Esophagus squamous epithelium (tissue), 4 donors: ENCODE measurements at regions not wholly inside any gene's neighbourhood (a gene's known extent, or its start where the extent isn't known, plus 50 kb on each side); places are given as distances from the start of the nearest gene placed in this dataset.

Source experiments
- CTCF ChIP-seq, 6 experiments: fragments of 450-650 bp in 4 of 6; fragments of 200-600 bp in 2 of 6; sonication (generic) in 2 of 6; IDR thresholded peaks; one replicate each; pipeline ENCODE4 v1.5.1; 2016 to 2019; ENCODE audit warnings: antibody characterized with exemption in 6 of 6, mild to moderate bottlenecking in 4 of 6, moderate library complexity in 4 of 6
- POLR2A ChIP-seq, 4 donors: fragments of 450-650 bp; IDR thresholded peaks; one replicate each; pipeline ENCODE4 v1.6.1; 2017; ENCODE audit warnings: antibody characterized with exemption in 4 of 4, mild to moderate bottlenecking in 4 of 4, moderate library complexity in 3 of 4

DNA sequence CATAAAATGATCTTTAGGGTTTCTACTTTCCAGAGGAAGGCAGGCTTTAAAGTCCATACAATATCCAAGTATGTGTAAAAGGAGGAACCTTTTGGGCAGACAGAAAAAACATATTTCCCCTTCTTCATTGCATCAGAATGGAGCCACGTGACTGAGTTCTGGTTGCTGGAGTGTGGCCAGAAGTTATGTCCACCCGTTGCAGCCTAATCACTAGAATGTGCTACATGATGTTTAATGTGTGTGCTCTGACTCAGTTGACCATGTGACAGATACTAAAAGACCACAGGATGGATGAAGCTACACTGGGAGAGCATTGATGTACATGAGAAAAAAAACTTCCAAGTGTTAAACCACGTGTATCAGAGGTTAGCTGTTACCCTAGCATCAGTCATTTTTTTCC is 460.9 kb downstream of the RIT2 start:
- TF ChIP-seq CTCF (IDR thresholded peaks at IDR 0.05) (no peak), POLR2A (IDR thresholded peaks at IDR 0.05) (no peak)
